ENCODE measurements at regions not wholly inside any gene's neighbourhood (a gene's known extent, or its start where the extent isn't known, plus 50 kb on each side); places are given as distances from the start of the nearest gene placed in this dataset.

DNA sequence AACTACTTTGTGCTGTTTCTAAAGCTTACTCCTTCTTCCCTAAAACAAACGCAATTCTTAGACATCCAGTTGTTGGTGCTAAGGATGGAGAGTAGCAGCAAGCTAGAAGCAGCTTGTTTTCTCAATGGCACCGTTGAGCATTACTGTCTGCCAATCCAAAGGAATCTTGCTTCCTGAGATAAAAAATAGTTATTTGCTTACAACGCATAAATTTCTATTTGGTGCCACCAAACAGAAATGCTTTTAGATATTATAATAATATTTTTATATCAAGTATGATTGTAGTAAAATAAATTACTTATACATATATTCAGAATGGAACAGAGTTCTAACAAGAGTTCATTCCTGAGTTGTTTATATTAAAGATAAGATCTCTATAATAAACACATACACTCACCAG lies 434.7 kb downstream of the CPS1 start:
- TF ChIP-seq RAD21 (IDR thresholded peaks at IDR 0.05; ENCODE audit: low read depth) = no peak
- TF ChIP-seq, protein P1, sequence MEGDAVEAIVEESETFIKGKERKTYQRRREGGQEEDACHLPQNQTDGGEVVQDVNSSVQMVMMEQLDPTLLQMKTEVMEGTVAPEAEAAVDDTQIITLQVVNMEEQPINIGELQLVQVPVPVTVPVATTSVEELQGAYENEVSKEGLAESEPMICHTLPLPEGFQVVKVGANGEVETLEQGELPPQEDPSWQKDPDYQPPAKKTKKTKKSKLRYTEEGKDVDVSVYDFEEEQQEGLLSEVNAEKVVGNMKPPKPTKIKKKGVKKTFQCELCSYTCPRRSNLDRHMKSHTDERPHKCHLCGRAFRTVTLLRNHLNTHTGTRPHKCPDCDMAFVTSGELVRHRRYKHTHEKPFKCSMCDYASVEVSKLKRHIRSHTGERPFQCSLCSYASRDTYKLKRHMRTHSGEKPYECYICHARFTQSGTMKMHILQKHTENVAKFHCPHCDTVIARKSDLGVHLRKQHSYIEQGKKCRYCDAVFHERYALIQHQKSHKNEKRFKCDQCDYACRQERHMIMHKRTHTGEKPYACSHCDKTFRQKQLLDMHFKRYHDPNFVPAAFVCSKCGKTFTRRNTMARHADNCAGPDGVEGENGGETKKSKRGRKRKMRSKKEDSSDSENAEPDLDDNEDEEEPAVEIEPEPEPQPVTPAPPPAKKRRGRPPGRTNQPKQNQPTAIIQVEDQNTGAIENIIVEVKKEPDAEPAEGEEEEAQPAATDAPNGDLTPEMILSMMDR (IDR thresholded peaks at IDR 0.05 in 2 of 3, conservative IDR thresholded peaks at IDR 0.05 in 1 of 3; ENCODE audit: borderline replicate concordance in 1 of 3, insufficient read depth in 1 of 3, low read depth in 2 of 3, low read length in 2 of 3) = no peak

Data from HCT116 (cell line).